Cardiac muscle cell (in vitro differentiated cells and primary cell): ENCODE measurements at regions not wholly inside any gene's neighbourhood (a gene's known extent, or its start where the extent isn't known, plus 50 kb on each side); places are given as distances from the start of the nearest gene placed in this dataset.

ENCODE experiments used
- DNase-seq, 2 donors: peaks; one replicate each; pipeline versions ENCODE4 v3.0.0 to v3.0.0-alpha.2; 2010 to 2017; ENCODE audit warnings: low read depth in 1 of 2, low spot score in 1 of 2
- H3K27ac ChIP-seq: fragments of 200-600 bp; sonication (generic); 2 replicates; pipeline ENCODE4 v1.5.1; 2016
- H3K27me3 ChIP-seq: fragments of 200-600 bp; sonication (generic); 2 replicates; pipeline ENCODE4 v1.6.0; 2016; ENCODE audit warnings: control low read depth
- H3K36me3 ChIP-seq: fragments of 200-600 bp; sonication (generic); 2 replicates; pipeline ENCODE4 v1.5.1; 2016; ENCODE audit warnings: control low read depth
- H3K4me1 ChIP-seq: fragments of 200-600 bp; sonication (generic); 2 replicates; pipeline ENCODE4 v1.8.1; 2017; ENCODE audit warnings: low read depth, mild to moderate bottlenecking, mixed run types
- H3K4me3 ChIP-seq: fragments of 200-600 bp; sonication (generic); 2 replicates; pipeline ENCODE4 v1.5.1; 2016; ENCODE audit warnings: mild to moderate bottlenecking
- H3K9me3 ChIP-seq: fragments of 200-600 bp; sonication (generic); 2 replicates; pipeline ENCODE4 v1.5.1; 2017; ENCODE audit warnings: low read depth, mild to moderate bottlenecking, control low read depth
- CTCF ChIP-seq: IDR thresholded peaks from 2 replicates; pipeline ENCODE4 v1.5.1; 2012; ENCODE audit warnings: low read depth, mild to moderate bottlenecking, low read length

GRCh38 chr1:199774433-199775089 is 252.9 kb upstream of the NR5A2 start:
- no peak for DNase-seq
- Histone ChIP-seq H3K36me3 (no peaks in the 10 kb centered on the region), H3K27me3 (no peaks in the 10 kb centered on the region), H3K4me1 (no peaks in the 10 kb centered on the region), H3K4me3 (no peak overlapping the region), H3K9me3 (no peaks in the 10 kb centered on the region), H3K27ac (no peak overlapping the region)
- no peak for TF ChIP-seq CTCF

GRCh38 chr1:199776768-199777497 is 250.6 kb upstream of the NR5A2 start:
- no peaks in the 10 kb centered on the region for H3K36me3 ChIP-seq
- no peak overlapping the region for H3K4me3 ChIP-seq
- H3K27me3 ChIP-seq = no peaks in the 10 kb centered on the region
- H3K27ac ChIP-seq = no peak overlapping the region
- no peaks in the 10 kb centered on the region for H3K9me3 ChIP-seq
- no peaks in the 10 kb centered on the region for H3K4me1 ChIP-seq
- no peak for TF ChIP-seq CTCF
- DNase-seq = no peak

GRCh38 chr1:199778324-199778955 is 249.1 kb upstream of the NR5A2 start:
- H3K27me3 ChIP-seq = no peaks in the 10 kb centered on the region
- DNase-seq = no peak
- no peak overlapping the region for H3K4me3 ChIP-seq
- TF ChIP-seq CTCF = no peak
- H3K36me3 ChIP-seq = no peaks in the 10 kb centered on the region
- no peaks in the 10 kb centered on the region for H3K4me1 ChIP-seq
- no peaks in the 10 kb centered on the region for H3K9me3 ChIP-seq
- no peak overlapping the region for H3K27ac ChIP-seq

GRCh38 chr1:199780091-199780490 is 247.4 kb upstream of the NR5A2 start:
- TF ChIP-seq CTCF = no peak
- no peak overlapping the region for H3K27ac ChIP-seq
- H3K4me3 ChIP-seq = no peak overlapping the region
- no peaks in the 10 kb centered on the region for H3K36me3 ChIP-seq
- DNase-seq = no peak
- H3K4me1 ChIP-seq = no peaks in the 10 kb centered on the region
- no peaks in the 10 kb centered on the region for H3K27me3 ChIP-seq
- no peaks in the 10 kb centered on the region for H3K9me3 ChIP-seq

GRCh38 chr1:199780948-199781670 is 246.4 kb upstream of the NR5A2 start:
- H3K4me3 ChIP-seq = no peak overlapping the region
- DNase-seq = no peak
- no peaks in the 10 kb centered on the region for H3K27me3 ChIP-seq
- H3K36me3 ChIP-seq = no peaks in the 10 kb centered on the region
- no peak for TF ChIP-seq CTCF
- H3K4me1 ChIP-seq = no peaks in the 10 kb centered on the region
- H3K27ac ChIP-seq = no peak overlapping the region
- H3K9me3 ChIP-seq = no peaks in the 10 kb centered on the region
